SK-N-SH (cell line): ENCODE measurements at regions not wholly inside any gene's neighbourhood (a gene's known extent, or its start where the extent isn't known, plus 50 kb on each side); places are given as distances from the start of the nearest gene placed in this dataset.

Experiments used
- CTCF ChIA-PET: fragments of 300-600, 350-600 bp; formaldehyde crosslinking; extraction: SDS; loops from one replicate; lab custom pipeline; 2021; lab: Yijun Ruan, JAX
- POLR2A ChIA-PET: fragments of 350-600 bp; sonication (Branson Sonifier 250); formaldehyde crosslinking; extraction: SDS; loops from one replicate; lab custom pipeline; 2020; ENCODE audit warnings: antibody characterized with exemption, inconsistent platforms; lab: Yijun Ruan, JAX
- DNase-seq: peaks from one replicate; pipeline ENCODE4 v3.0.0; 2012
- H2AFZ ChIP-seq: fragments of 200-600 bp; sonication (generic); 2 replicates; pipeline ENCODE4 v1.8.1; 2016; ENCODE audit warnings: antibody characterized with exemption, mild to moderate bottlenecking, low read depth
- H3F3A ChIP-seq: fragments of 200-600 bp; sonication (generic); replicated peaks from 2 replicates; pipeline ENCODE3; 2016; ENCODE audit warnings: antibody characterized with exemption, mild to moderate bottlenecking; ENCODE audit not compliant: insufficient read depth
- H3K27ac ChIP-seq, 2 experiments: fragments of 200-500 bp in 1 of 2; fragments of 200-600 bp in 1 of 2; sonication (Bioruptor generic) in 1 of 2; sonication (generic), shearing (Covaris generic) in 1 of 2; 2 replicates each; pipeline versions ENCODE4 v1.5.1 to v1.6.1; 2014 to 2016; ENCODE audit warnings: low read depth in 2 of 2, inconsistent platforms in 1 of 2, low read length in 1 of 2, mild to moderate bottlenecking in 1 of 2, mixed read lengths in 1 of 2
- H3K27me3 ChIP-seq: fragments of 200-600 bp; sonication (generic), shearing (Covaris generic); 2 replicates; pipeline ENCODE4 v1.6.1; 2016; ENCODE audit warnings: mixed run types; ENCODE audit not compliant: insufficient read depth
- H3K36me3 ChIP-seq, 2 experiments: fragments of 200-500 bp in 1 of 2; fragments of 200-600 bp in 1 of 2; sonication (Bioruptor generic) in 1 of 2; sonication (generic) in 1 of 2; replicated peaks in 1 of 2; 2 replicates each; pipeline versions ENCODE3 to v1.5.1; 2014 to 2016; ENCODE audit warnings: low read length in 1 of 2, mild to moderate bottlenecking in 1 of 2; ENCODE audit not compliant: insufficient read depth in 2 of 2, control insufficient read depth in 1 of 2
- H3K4me1 ChIP-seq, 2 experiments: fragments of 200-500 bp in 1 of 2; fragments of 200-600 bp in 1 of 2; sonication (Bioruptor generic) in 1 of 2; sonication (generic), shearing (Covaris generic) in 1 of 2; 2 replicates each; pipeline versions ENCODE4 v1.5.1 to v1.6.1; 2014 to 2016; ENCODE audit warnings: low read depth in 1 of 2, low read length in 1 of 2, mixed run types in 1 of 2; ENCODE audit not compliant: insufficient read depth in 2 of 2, control insufficient read depth in 1 of 2
- H3K4me2 ChIP-seq: fragments of 200-600 bp; sonication (generic), shearing (Covaris generic); 2 replicates; pipeline ENCODE4 v1.6.1; 2017; ENCODE audit warnings: mixed run types
- H3K4me3 ChIP-seq, 2 experiments: fragments of 200-500 bp in 1 of 2; fragments of 200-600 bp in 1 of 2; sonication (Bioruptor generic) in 1 of 2; sonication (generic), shearing (Covaris generic) in 1 of 2; 2 replicates each; pipeline versions ENCODE4 v1.5.1 to v1.8.1; 2014 to 2016; ENCODE audit warnings: low read depth in 2 of 2, inconsistent platforms in 1 of 2, low read length in 1 of 2, mild to moderate bottlenecking in 1 of 2, mixed read lengths in 1 of 2, moderate library complexity in 1 of 2
- H3K79me2 ChIP-seq: fragments of 200-600 bp; sonication (generic); 2 replicates; pipeline ENCODE4 v1.8.1; 2017; ENCODE audit warnings: mild to moderate bottlenecking; ENCODE audit not compliant: insufficient read depth
- H3K9ac ChIP-seq: fragments of 200-600 bp; sonication (generic); 2 replicates; pipeline ENCODE4 v1.6.1; 2017; ENCODE audit warnings: mixed run types
- H3K9me2 ChIP-seq: fragments of 200-600 bp; sonication (generic); 2 replicates; pipeline ENCODE4 v1.6.1; 2017; ENCODE audit warnings: mixed run types
- H3K9me3 ChIP-seq: fragments of 200-600 bp; sonication (generic); 2 replicates; pipeline ENCODE4 v1.6.1; 2017; ENCODE audit warnings: mixed run types, mild to moderate bottlenecking, moderate library complexity
- H4K20me1 ChIP-seq: fragments of 200-600 bp; sonication (generic); 2 replicates; pipeline ENCODE4 v1.6.1; 2017; ENCODE audit warnings: mild to moderate bottlenecking, mixed run types; ENCODE audit not compliant: insufficient read depth
- ELF1 ChIP-seq: IDR thresholded peaks from 2 replicates; pipeline ENCODE4 v1.4.0; 2012
- EP300 ChIP-seq, 2 experiments: IDR thresholded peaks; 2 replicates each; pipeline versions ENCODE4 v1.4.0 to v1.6.1; 2012; ENCODE audit warnings: borderline replicate concordance in 1 of 2, low read depth in 1 of 2, low read length in 1 of 2
- FOSL2 ChIP-seq: IDR thresholded peaks from 2 replicates; pipeline ENCODE4 v1.4.0; 2012; ENCODE audit warnings: low read depth, mild to moderate bottlenecking, moderate library complexity, borderline replicate concordance
- FOXJ3 ChIP-seq: sonication (generic); formaldehyde crosslinking; IDR thresholded peaks from 2 replicates; pipeline ENCODE4 v1.5.1; 2020; ENCODE audit warnings: mild to moderate bottlenecking, missing genetic modification reagents
- FOXM1 ChIP-seq: IDR thresholded peaks from 2 replicates; pipeline ENCODE4 v1.4.0; 2012; ENCODE audit warnings: low read depth, mild to moderate bottlenecking
- MEF2A ChIP-seq: IDR thresholded peaks from 2 replicates; pipeline ENCODE4 v1.4.0; 2012; ENCODE audit warnings: low read depth, borderline replicate concordance
- NRF1 ChIP-seq: IDR thresholded peaks from 2 replicates; pipeline ENCODE4 v1.6.1; 2012; ENCODE audit warnings: low read depth, mild to moderate bottlenecking, low read length
- RAD21 ChIP-seq: IDR thresholded peaks from 2 replicates; pipeline ENCODE4 v1.6.1; 2012; ENCODE audit warnings: mild to moderate bottlenecking, low read length
- SIN3A ChIP-seq: IDR thresholded peaks from 2 replicates; pipeline ENCODE4 v1.6.1; 2012; ENCODE audit warnings: low read depth, mild to moderate bottlenecking, low read length, moderate library complexity, borderline replicate concordance
- TAF1 ChIP-seq: IDR thresholded peaks from 2 replicates; pipeline ENCODE4 v1.6.1; 2012; ENCODE audit warnings: low read depth, mild to moderate bottlenecking, low read length, moderate library complexity, borderline replicate concordance
- USF1 ChIP-seq: IDR thresholded peaks from 2 replicates; pipeline ENCODE4 v1.4.0; 2012; ENCODE audit warnings: low read depth, borderline replicate concordance
- WGBS: methylation state at CpG from one replicate; pipeline ENCODE4 v1.1.6; 2017; ENCODE audit warnings: low lambda C conversion rate; 5-methylcytosine and 5-hydroxymethylcytosine counted together

- H3K27ac ChIP-seq, result no peak overlapping the region
- H3K4me3 ChIP-seq, result no peak overlapping the region
- no peaks in the 10 kb centered on the region for H3K36me3 ChIP-seq
- CTCF ChIA-PET, result interaction anchor here (1.7 kb wide), 1 partner anchor 14 kb away, joined by 4 read pairs; no protein-coding TSS in a partner anchor
- H3K9ac ChIP-seq, result no peak overlapping the region
- H3K9me2 ChIP-seq, result no peaks in the 10 kb centered on the region
- H3K4me1 ChIP-seq, result no peaks in the 10 kb centered on the region; a peak in 1 of 4 replicates
- H3K4me2 ChIP-seq, result no peak overlapping the region
- H2AFZ ChIP-seq, result no peak overlapping the region
- no peak for DNase-seq
- H3K27me3 ChIP-seq, result no peaks in the 10 kb centered on the region
- no peaks in the 10 kb centered on the region for H3K79me2 ChIP-seq
- no peak for TF ChIP-seq EP300 (IDR thresholded peaks at IDR 0.05; ENCODE audit: borderline replicate concordance in 1 of 2, low read depth in 1 of 2, low read length in 1 of 2)
- TF ChIP-seq, all 33 proteins: peak for 0
- Histone ChIP-seq H3K9me3 (no peaks in the 10 kb centered on the region), H4K20me1 (no peaks in the 10 kb centered on the region), H3F3A (no peaks in the 10 kb centered on the region)
- POLR2A ChIA-PET, result no interaction called here
- 38% methylated on average over 1 of the region's 1 CpG for WGBS
Observed at GRCh38 chr5:133728475-133728874, 116.1 kb upstream of the FSTL4 start.

- Histone ChIP-seq H3K9me2 (no peaks in the 10 kb centered on the region), H3K36me3 (no peaks in the 10 kb centered on the region), H3K4me2 (no peak overlapping the region), H3K4me3 (no peak overlapping the region), H3K4me1 (no peaks in the 10 kb centered on the region; a peak in 1 of 4 replicates), H3F3A (no peaks in the 10 kb centered on the region), H3K9ac (no peak overlapping the region), H3K79me2 (no peaks in the 10 kb centered on the region), H3K27me3 (no peaks in the 10 kb centered on the region), H3K27ac (no peak overlapping the region), H3K9me3 (no peaks in the 10 kb centered on the region), H2AFZ (no peak overlapping the region), H4K20me1 (no peaks in the 10 kb centered on the region)
- 57% methylated on average over 2 of the region's 2 CpGs for WGBS
- TF ChIP-seq FOXJ3 (CRISPR knock-in tag), result no peak
- TF ChIP-seq MEF2A, result no peak
- no peak for TF ChIP-seq FOXM1
- TF ChIP-seq ELF1, result no peak
- no peak for TF ChIP-seq TAF1
- no peak for TF ChIP-seq SIN3A
- DNase-seq, result no peak
- POLR2A ChIA-PET, result no interaction called here
- CTCF ChIA-PET, result interaction anchor here (1.3 to 2.0 kb wide), 3 partner anchors 13 to 42 kb away, joined by 3 to 4 read pairs (median 4); no protein-coding TSS in a partner anchor
Observed at GRCh38 chr5:133727636-133728035, 115.3 kb upstream of the FSTL4 start.

- no peaks in the 10 kb centered on the region for H3K9me2 ChIP-seq
- no peak overlapping the region for H2AFZ ChIP-seq
- TF ChIP-seq FOXJ3 (CRISPR knock-in tag) (no peak), FOSL2 (no peak), ELF1 (no peak), EP300 (IDR thresholded peaks at IDR 0.05; ENCODE audit: borderline replicate concordance in 1 of 2, low read depth in 1 of 2, low read length in 1 of 2) (no peak), RAD21 (no peak), NRF1 (no peak), USF1 (no peak)
- H3K27ac ChIP-seq, result no peak overlapping the region
- WGBS, result 40% methylated on average over 1 of the region's 1 CpG
- H3K27me3 ChIP-seq, result no peaks in the 10 kb centered on the region
- no peaks in the 10 kb centered on the region; a peak in 1 of 4 replicates for H3K4me1 ChIP-seq
- ChIA-PET CTCF (interaction anchor here (0.9 kb wide), 1 partner anchor 146 kb away, joined by 3 read pairs; no protein-coding TSS in a partner anchor), POLR2A (no interaction called here)
- no peaks in the 10 kb centered on the region; the same call in 1 of the 2 replicates for H3K9me3 ChIP-seq
- H3K9ac ChIP-seq, result no peak overlapping the region
- H3F3A ChIP-seq, result no peaks in the 10 kb centered on the region
- no peak overlapping the region for H3K4me3 ChIP-seq
- no peaks in the 10 kb centered on the region for H4K20me1 ChIP-seq
- H3K79me2 ChIP-seq, result no peaks in the 10 kb centered on the region
- DNase-seq, result no peak
- H3K4me2 ChIP-seq, result no peak overlapping the region
- H3K36me3 ChIP-seq, result no peaks in the 10 kb centered on the region
Observed at GRCh38 chr5:133723651-133724366, 111.5 kb upstream of the FSTL4 start.
